MG63 (cell line): ENCODE measurements at regions not wholly inside any gene's neighbourhood (a gene's known extent, or its start where the extent isn't known, plus 50 kb on each side); places are given as distances from the start of the nearest gene placed in this dataset.

Source experiments
- DNase-seq: peaks from one replicate; pipeline ENCODE4 v3.0.0-alpha.2; 2020
- H3K27me3 ChIP-seq: fragments of 250-450 bp; sonication (Bioruptor Pico); 2 replicates; pipeline ENCODE4 v1.5.1; 2020; ENCODE audit warnings: mild to moderate bottlenecking, moderate library complexity
- H3K36me3 ChIP-seq: fragments of 250-450 bp; sonication (Bioruptor Pico); 2 replicates; pipeline ENCODE4 v1.5.1; 2020; ENCODE audit warnings: mild to moderate bottlenecking, moderate library complexity
- H3K4me3 ChIP-seq: fragments of 250-450 bp; sonication (Bioruptor Pico); 2 replicates; pipeline ENCODE4 v1.5.1; 2020; ENCODE audit warnings: mild to moderate bottlenecking, moderate library complexity
- H3K9me3 ChIP-seq: fragments of 250-450 bp; sonication (Bioruptor Pico); 2 replicates; pipeline ENCODE4 v1.5.1; 2020; ENCODE audit warnings: mild to moderate bottlenecking, moderate library complexity

DNA sequence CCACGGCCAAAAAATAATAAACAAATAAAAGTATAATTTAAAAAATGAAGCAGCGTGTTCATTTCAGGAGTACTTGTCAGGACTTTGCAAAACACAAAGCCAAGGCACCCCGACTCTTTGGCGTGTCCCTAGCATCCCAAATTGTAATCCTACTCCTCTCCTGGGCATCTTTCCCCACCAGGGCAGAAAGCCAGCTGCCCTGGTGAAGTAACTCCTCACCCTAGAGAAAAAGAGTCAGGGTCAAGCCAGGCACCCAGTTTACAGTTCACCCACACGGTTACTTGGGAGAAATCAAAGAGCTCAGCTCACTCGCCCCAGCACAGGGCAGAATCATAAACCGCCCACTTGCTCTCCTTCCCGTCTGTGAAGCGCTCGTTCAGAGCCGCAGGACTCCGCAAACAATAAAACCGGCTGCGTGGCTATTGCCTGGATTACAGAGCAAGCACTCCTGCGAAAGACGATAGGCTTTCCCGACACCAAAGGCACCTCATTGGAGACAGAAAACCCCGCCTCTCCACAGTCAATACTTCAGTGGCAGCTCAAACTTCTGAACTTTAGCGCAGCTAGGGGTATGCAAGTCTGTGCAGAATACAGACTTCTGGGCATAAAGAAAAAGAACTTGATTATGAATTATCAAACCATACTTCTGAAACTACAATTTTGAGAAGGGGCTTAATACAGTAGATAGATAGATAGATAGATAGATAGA is 73.0 kb upstream of the NHSL1 start:
- Histone ChIP-seq H3K4me3 (peak overlapping the region; percentile 41), H3K27me3 (no peaks in the 10 kb centered on the region), H3K36me3 (no peaks in the 10 kb centered on the region), H3K9me3 (no peaks in the 10 kb centered on the region)
- DNase-seq = peak; percentile 78

DNA sequence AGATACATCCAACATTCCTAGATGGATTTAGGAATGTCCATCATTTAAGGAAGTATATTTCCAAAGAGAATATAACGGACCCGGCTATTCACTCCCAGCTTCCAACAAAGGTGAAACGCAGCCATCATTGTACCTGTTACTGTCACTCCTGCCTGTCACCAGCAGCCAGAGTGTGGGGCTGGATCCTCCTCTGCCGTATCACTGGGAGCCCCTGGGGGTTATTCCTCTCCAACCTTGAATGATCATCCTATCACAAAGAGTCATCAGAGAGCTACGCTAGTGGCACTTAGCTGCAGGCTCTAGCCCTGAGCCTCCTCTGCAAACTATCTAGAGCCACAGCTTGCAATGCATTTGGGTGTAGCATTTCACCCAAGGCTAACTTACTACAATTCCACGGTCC is 73.6 kb upstream of the NHSL1 start:
- no peaks in the 10 kb centered on the region for H3K27me3 ChIP-seq
- H3K36me3 ChIP-seq = no peaks in the 10 kb centered on the region
- no peaks in the 10 kb centered on the region for H3K9me3 ChIP-seq
- H3K4me3 ChIP-seq = no peak overlapping the region; the same call in 1 of the 2 replicates
- DNase-seq = no peak

DNA sequence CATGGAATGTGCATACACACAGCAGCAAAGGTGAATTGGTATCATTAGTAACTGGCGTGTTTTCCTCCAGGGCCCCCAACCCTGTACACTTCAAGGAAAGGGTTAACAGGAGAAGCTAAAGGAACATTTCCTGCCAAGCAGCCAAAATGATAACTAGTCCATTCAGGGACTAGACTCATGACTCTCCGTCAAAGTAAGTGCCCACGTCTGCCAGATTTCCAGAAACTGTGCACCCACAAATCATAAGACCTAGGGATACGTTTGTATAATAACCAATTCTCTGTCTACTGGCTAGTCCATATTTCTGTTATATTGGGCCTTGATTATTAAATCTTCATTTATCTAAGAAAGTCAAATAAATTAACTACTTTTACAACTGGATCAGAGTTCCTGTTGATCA is 76.0 kb upstream of the NHSL1 start:
- no peak overlapping the region for H3K4me3 ChIP-seq
- no peaks in the 10 kb centered on the region for H3K27me3 ChIP-seq
- H3K36me3 ChIP-seq = no peaks in the 10 kb centered on the region
- H3K9me3 ChIP-seq = no peaks in the 10 kb centered on the region
- DNase-seq = no peak

DNA sequence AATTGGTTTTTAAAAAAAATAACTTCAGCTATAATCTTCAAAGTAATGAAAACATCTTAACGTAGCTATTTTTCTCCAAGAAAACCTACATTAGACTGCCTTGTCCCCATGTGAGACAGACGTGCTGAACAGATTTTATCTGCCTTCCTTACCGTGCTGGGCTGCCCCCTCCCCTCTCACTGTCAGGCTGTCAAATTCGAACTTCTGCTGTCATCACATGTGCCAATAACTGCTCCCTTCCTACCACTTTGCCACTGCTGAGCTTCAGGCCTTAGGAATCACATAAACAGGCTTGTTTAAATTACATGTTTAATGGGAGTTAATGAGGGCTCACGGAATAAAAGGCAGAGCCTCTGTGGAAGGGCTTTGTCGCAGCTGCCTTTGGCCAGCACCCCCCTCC is 77.0 kb upstream of the NHSL1 start:
- Histone ChIP-seq H3K36me3 (no peaks in the 10 kb centered on the region), H3K4me3 (no peak overlapping the region), H3K9me3 (no peaks in the 10 kb centered on the region), H3K27me3 (no peaks in the 10 kb centered on the region)
- DNase-seq = no peak

DNA sequence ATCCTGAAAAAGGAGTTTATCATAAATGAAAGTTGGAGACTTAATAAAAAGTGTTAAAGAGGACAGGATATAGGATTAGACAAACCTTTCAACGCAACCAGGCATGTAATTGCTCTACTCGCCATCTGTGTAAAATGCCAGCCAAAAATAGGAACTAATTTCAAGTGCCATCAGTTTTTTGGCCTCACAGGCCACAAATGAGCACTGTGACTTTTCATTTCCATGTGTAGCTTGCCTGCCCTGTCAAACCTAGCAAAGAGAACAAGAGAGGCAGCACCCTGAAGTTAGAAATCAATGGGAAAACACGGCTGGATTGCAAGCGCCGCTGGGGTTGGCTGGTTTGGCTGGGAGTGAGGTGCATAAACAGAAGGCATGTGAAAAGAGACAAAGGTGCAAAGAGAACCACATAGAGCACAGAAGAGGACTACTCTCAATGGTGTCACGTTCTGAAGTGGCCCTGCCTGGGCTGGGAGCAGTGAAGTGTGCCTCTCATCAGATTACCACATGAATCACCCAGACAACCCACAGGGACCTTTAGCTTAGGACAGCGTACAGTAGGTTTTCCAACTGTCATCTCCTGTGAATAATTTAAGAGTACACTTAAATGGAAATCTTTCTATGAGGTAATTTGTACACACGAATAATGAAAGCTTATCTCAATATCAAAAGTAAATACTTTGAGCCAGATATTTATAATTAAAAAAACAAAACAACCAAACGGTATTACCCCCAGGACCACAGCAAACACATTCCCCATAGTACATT is 78.0 kb upstream of the NHSL1 start:
- H3K9me3 ChIP-seq = no peaks in the 10 kb centered on the region
- H3K27me3 ChIP-seq = no peaks in the 10 kb centered on the region
- no peak overlapping the region for H3K4me3 ChIP-seq
- H3K36me3 ChIP-seq = no peaks in the 10 kb centered on the region
- no peak for DNase-seq

DNA sequence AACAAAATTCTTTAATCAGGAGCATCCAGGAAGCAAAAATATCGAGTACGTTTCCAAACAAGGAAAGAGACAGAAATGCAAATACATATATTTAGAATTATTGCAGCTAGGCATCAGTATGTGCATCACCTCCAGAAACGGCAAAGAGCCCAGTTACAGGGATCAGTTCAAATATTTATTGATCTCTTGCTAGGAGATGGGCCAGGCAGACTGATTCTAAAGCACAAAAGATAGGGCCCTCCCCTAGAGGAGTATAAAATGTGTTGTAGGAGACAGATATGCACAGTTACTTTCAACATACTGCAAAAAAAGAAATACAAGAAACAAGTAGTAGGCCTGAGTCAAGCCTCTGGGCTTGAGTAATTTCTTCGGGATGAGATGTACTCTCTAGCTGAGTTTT is 80.7 kb upstream of the NHSL1 start:
- Histone ChIP-seq H3K27me3 (no peaks in the 10 kb centered on the region), H3K9me3 (no peaks in the 10 kb centered on the region), H3K4me3 (no peak overlapping the region), H3K36me3 (no peaks in the 10 kb centered on the region)
- DNase-seq = no peak

DNA sequence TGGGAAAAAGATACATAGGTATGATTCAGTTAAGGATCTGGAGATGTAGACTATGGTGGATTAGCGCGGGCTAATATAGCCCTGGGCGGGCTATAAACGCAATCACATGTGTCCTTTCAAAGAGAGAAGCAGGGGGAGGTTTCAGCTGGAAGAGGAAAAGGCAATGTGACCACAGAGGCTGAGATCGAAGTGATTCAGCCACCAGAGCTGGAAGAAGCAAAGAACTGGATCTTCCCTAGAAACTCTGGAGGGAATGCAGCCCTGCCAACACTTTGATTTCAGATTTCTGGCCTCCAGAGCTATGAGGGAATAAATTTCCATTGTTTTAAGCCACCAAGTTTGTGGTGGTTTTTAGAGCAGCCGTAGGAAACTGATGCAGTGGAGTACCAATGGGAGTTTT is 81.5 kb upstream of the NHSL1 start:
- H3K27me3 ChIP-seq = no peaks in the 10 kb centered on the region
- H3K4me3 ChIP-seq = no peak overlapping the region
- H3K9me3 ChIP-seq = no peaks in the 10 kb centered on the region
- H3K36me3 ChIP-seq = no peaks in the 10 kb centered on the region
- DNase-seq = peak; percentile 35

DNA sequence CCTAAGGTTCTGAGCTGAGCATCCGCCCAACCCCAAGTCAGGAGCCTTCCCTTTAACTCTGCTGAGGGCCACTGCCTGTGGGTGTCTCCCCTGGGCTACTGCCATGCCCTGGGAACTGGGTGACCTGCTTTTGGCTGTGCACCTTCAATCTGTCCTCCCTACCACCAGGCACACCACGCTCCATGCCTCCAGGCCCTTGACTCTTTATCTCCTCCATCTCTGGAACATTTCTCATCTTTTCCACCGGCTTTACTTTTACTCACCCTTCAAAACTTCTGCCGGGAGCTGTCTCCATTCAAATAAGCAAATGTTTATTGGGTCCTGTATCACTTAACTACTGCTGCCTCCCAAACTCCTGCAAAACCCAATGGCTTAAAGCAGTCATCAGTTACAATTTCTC is 83.3 kb upstream of the NHSL1 start:
- no peaks in the 10 kb centered on the region for H3K27me3 ChIP-seq
- H3K9me3 ChIP-seq = no peaks in the 10 kb centered on the region
- H3K4me3 ChIP-seq = no peak overlapping the region
- H3K36me3 ChIP-seq = no peaks in the 10 kb centered on the region
- no peak for DNase-seq

DNA sequence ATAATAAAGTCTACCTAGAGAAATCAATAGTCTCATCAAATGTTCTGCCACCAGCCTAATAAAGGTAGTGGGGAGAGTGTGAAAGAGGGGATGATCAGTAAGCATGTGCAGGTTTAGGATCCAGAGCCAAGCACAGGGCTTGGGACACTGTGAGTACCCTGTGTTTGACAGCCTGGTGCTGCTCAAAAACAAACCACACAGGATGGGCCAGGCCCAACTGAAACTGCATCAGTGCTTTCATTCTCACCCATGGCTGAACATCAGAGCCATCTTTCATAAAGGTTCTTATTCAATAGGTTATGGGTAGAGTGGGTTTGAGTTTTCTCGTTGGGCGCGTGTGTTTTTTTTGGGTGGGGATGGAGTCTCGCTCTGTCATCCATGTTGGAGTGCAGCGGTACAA is 87.3 kb upstream of the NHSL1 start:
- Histone ChIP-seq H3K36me3 (no peaks in the 10 kb centered on the region), H3K4me3 (no peak overlapping the region), H3K9me3 (no peaks in the 10 kb centered on the region), H3K27me3 (no peaks in the 10 kb centered on the region)
- DNase-seq = no peak

DNA sequence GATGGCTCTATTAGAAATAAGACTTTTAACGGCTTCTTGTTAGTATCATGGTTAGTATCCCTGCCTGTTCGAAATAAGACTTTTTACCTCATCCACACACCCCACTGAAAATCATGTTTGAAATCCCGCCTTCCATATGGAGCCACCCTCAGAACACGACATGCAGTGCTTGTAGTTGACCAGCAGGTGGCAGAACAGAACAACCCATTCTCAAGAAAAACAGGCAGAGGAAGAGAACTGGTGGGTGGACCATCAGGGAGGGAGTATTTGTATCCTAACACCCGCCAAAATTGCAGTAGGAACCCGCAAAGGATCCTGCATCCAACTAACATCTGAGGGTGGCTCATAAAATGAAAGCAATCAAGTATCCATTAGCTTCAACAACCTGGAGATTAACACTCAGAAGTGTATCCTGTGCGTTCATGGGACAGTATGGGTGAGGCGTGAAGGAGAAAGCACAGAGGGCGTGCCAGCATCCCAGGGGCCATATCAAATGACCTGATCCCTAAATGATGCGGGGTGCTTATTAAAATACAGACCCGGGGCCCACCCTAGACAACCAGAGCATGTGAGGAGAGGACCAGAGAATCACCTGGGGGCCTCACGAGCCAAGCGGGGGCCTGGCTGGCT is 89.6 kb upstream of the NHSL1 start:
- H3K27me3 ChIP-seq = no peaks in the 10 kb centered on the region
- no peak overlapping the region for H3K4me3 ChIP-seq
- DNase-seq = peak; percentile 50
- no peaks in the 10 kb centered on the region for H3K9me3 ChIP-seq
- H3K36me3 ChIP-seq = no peaks in the 10 kb centered on the region

DNA sequence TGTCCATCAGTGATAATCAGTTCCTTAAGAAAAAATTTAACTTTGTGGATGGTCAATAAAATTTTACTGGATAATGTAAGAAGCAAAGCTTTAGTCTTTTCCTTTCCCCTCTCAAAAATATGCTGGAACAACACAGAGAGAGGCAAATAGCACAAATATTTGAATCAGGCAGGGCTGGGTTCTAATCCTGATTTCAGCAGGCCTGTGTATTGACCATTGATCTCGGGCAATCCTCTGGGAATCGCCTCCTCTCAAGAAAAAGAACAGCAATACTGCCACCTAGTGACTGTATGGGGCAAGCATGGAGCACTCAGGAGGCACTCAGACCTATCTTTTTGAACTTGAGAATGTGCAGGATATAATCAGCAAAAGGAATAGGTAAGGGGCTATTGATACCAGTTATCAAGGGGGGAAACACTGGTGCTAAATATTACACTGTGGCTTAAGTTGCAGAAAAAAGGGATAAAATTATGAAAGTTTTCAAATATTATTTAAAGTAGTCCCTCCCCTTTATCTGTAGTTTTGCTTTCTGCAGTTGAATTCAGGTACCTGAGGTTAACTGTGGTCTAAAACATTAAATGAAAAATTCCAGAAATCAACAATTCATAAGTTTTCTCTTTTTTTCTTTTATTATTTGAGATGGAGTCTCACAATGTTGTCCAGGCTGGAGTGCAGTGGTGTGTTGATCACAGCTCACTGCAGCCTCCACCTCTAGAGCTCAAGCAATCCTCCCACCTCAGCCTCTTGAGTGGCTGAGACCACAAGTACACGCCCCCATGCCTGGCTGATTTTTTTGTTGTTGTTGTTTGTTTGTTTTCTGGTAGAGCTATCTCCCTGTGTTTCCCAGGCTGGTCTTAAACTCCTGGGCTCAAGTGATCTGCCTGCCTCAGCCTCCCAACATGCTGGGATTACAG is 91.8 kb upstream of the NHSL1 start:
- DNase-seq = peak; percentile 63
- no peaks in the 10 kb centered on the region for H3K9me3 ChIP-seq

DNA sequence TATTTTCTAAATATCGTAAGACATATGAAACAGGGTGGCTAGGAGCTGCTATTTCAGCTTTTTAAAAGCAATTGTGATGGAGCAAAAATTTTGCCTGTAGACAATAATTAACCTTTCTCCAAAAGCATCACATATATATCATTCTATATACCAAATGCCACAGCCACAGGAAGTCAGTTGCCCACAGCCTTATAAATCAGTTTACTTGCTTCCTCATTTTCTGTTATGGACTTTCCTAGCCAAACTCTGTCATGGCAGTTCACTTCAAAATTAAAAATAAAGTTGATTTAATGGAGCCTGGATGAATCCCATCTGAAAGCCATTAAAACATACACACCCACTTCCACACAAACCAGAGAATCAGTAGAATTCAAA is 93.4 kb upstream of the NHSL1 start:
- DNase-seq = no peak
- Histone ChIP-seq H3K9me3 (no peaks in the 10 kb centered on the region), H3K4me3 (0 out of 2 replicates have a peak overlapping the region, but pooled peaks have one; percentile 7), H3K27me3 (no peaks in the 10 kb centered on the region), H3K36me3 (no peaks in the 10 kb centered on the region)

More for the DNA sequence above, 91.8 kb upstream of the NHSL1 start:
- H3K36me3 ChIP-seq = no peaks in the 10 kb centered on the region
- no peak overlapping the region for H3K4me3 ChIP-seq
- H3K27me3 ChIP-seq = no peaks in the 10 kb centered on the region

DNA sequence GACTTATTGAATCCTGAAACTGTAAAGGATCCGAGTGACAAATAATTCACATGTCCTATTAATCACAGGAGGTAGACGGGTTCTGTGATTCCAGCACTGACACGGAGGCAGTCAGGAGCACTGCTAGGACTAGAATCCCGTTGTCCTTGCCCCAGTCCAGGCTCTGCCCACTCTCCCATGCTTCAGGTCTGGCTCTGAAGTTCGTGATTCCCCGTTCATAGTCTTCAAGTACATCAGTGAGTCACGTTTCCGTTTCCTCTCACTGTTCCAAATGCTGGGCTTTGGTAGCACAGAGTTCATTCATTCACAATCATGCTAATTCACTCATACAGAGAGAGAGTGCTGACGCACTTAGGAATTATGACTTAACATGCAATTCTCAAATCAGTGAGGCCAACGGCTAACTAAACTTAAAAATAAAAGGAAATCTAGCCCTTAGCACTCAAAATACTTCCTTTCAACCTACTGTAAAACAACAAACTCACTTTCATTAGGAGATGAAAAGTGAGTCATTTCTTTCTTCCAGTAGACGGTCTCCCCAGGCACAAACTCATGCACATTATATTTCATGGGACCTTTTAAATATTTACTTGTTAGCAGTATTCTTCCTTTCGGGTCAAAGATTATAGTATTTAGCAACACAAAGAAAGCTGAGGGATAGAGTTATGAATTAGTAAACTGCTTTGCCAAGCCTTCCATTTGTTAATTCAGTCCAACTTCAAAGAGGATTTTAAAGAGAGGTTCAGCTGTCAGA is 94.0 kb upstream of the NHSL1 start:
- Histone ChIP-seq H3K36me3 (no peaks in the 10 kb centered on the region), H3K27me3 (no peaks in the 10 kb centered on the region), H3K9me3 (no peaks in the 10 kb centered on the region), H3K4me3 (peak overlapping the region; percentile 7)
- peak; percentile 84 for DNase-seq

DNA sequence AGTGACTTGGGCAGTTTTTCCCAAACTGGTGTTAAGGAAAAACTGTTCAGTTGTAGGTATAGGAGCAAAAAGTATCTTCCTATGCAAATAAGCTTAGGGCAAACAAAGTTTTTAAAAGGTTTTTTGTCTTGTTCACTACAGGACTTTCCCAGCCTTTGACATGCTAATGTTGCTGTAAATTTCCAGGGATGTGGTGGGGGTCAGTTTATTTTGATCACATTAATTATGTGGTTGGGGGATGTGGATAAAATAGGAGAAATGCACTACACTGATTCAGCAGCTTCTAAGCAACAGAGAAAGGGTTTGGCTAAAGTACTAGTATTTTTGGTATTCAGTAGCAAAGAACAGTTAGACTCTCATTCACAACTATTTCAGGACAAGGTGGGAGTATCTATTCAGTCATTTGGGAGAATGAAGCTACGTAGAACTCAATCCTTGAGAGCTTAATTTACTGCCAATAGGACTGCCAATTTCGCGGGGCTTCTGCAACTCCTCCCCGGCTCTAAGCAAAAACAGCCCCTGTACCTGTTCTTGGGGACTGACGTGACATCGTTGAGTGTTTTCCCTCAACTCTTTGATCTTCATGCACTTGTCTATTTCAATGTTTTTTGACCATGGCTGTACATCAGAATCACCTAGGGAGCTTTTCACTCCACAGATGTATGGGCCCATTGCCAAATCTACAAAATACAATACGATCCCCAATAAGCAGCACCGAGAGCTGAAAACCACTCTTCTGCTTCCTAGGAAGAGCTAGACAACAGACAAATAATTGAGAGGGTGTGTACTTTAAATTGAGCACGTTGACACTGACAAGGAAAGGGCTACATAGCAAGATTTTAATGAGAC is 94.8 kb upstream of the NHSL1 start:
- no peaks in the 10 kb centered on the region for H3K27me3 ChIP-seq
- no peak for DNase-seq
- peak overlapping the region; percentile 4 for H3K4me3 ChIP-seq
- H3K36me3 ChIP-seq = no peaks in the 10 kb centered on the region
- H3K9me3 ChIP-seq = no peaks in the 10 kb centered on the region

DNA sequence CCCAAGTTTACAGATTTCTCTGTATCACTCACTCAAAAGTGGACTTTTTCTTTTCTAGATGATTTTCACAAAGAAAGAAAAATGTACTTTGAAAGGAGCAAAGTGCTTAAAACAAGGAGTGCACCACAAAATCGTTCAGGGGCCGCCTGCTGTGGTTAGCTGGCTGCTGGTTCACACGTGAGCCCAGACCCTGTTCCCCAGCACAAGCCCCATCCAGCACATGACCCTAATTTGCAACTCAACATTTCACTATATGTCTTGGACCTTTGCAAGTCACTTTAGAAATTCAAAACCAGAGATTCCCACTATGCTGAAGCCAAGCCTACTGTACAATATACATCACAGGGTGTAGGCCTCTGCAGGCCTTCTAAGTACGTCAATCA is 95.5 kb upstream of the NHSL1 start:
- Histone ChIP-seq H3K4me3 (no peak overlapping the region), H3K9me3 (no peaks in the 10 kb centered on the region), H3K27me3 (no peaks in the 10 kb centered on the region), H3K36me3 (no peaks in the 10 kb centered on the region)
- DNase-seq = no peak
